GM11168 (cell line): ENCODE measurements at regions not wholly inside any gene's neighbourhood (a gene's known extent, or its start where the extent isn't known, plus 50 kb on each side); places are given as distances from the start of the nearest gene placed in this dataset.

Experiments used
- in situ Hi-C: fragments of 300-500 bp; cut with MboI; formaldehyde crosslinking; loops from one replicate; pipeline ENCODE4 v1.12.0; 2022; ENCODE audit warnings: low sequenced_read_pairs; ENCODE audit not compliant: unreplicated experiment

GRCh38 chr2:39608686-39609441 lies 56.9 kb upstream of the TMEM178A start:
- in situ Hi-C loops: no loop called here

GRCh38 chr2:39609917-39610316 lies 55.8 kb upstream of the TMEM178A start:
- in situ Hi-C loops: loop anchor here (10.0 kb wide), 1 partner anchor 75 kb away; no protein-coding TSS in a partner anchor

DNA sequence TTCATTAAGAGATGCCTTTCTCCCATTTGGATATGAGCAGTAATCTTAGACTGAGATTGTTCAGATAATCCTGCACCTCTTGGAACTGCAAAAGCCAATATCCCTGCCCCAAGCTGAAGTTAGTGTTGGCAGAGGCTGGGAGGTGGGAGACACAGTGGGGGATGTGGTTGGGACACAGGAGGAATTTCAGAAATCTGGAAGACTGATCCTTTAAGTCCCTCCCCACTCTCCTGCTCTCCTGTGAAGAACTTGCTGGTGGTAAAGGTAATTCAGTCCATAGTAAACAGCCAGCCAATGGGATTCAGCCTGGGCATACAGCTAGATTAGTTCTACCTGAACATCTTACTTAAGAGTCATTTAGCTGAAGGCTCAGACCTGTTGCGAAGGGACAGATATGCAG lies 50.0 kb upstream of the TMEM178A start:
- in situ Hi-C loops: loop anchor here (10.0 kb wide), 1 partner anchor 69 kb away; no protein-coding TSS in a partner anchor
